Neural progenitor cell (in vitro differentiated cells): ENCODE measurements at regions not wholly inside any gene's neighbourhood (a gene's known extent, or its start where the extent isn't known, plus 50 kb on each side); places are given as distances from the start of the nearest gene placed in this dataset.
A peak's percentile ranks its signal among the peaks of the same experiment; 100 is the strongest.

Experiments
- DNase-seq: peaks from one replicate; pipeline ENCODE4 v3.0.0-alpha.2; 2016; ENCODE audit warnings: low spot score
- H2AFZ ChIP-seq: fragments of 200-600 bp; sonication (generic); replicated peaks from 2 replicates; pipeline ENCODE4 v1.6.1; 2016; ENCODE audit warnings: antibody characterized with exemption
- H3F3A ChIP-seq: fragments of 200-600 bp; sonication (generic); 2 replicates; pipeline ENCODE4 v1.6.1; 2016; ENCODE audit warnings: antibody characterized with exemption, low read depth
- H3K27ac ChIP-seq: fragments of 200-600 bp; sonication (generic); 2 replicates; pipeline ENCODE4 v1.5.1; 2016; ENCODE audit warnings: mild to moderate bottlenecking
- H3K27me3 ChIP-seq: fragments of 200-600 bp; sonication (generic); 2 replicates; pipeline ENCODE4 v1.6.1; 2016; ENCODE audit warnings: mild to moderate bottlenecking, moderate library complexity
- H3K36me3 ChIP-seq: fragments of 200-600 bp; sonication (generic); 2 replicates; pipeline ENCODE4 v1.5.1; 2016
- H3K4me1 ChIP-seq: fragments of 200-600 bp; sonication (generic); 2 replicates; pipeline ENCODE4 v1.6.1; 2016; ENCODE audit warnings: mixed run types
- H3K4me2 ChIP-seq: fragments of 200-600 bp; sonication (generic); 2 replicates; pipeline ENCODE4 v1.6.1; 2016
- H3K4me3 ChIP-seq: fragments of 200-600 bp; sonication (generic); 2 replicates; pipeline ENCODE4 v1.5.1; 2016
- H3K79me2 ChIP-seq: fragments of 200-600 bp; sonication (generic); 2 replicates; pipeline ENCODE4 v1.6.1; 2016; ENCODE audit warnings: low read depth
- H3K9ac ChIP-seq: fragments of 200-600 bp; sonication (generic); 2 replicates; pipeline ENCODE4 v1.6.1; 2016
- H3K9me3 ChIP-seq: fragments of 200-600 bp; sonication (generic); 2 replicates; pipeline ENCODE4 v1.5.1; 2016; ENCODE audit warnings: low read depth
- H4K20me1 ChIP-seq: fragments of 200-600 bp; sonication (generic); 2 replicates; pipeline ENCODE4 v1.6.1; 2016; ENCODE audit warnings: low read depth
- H3K27ac Mint-ChIP-seq: 3 replicates; pipeline ENCODE4 v1.8.0; 2021; ENCODE audit warnings: mixed read lengths
- H3K27me3 Mint-ChIP-seq: 2 replicates; pipeline ENCODE4 v1.8.0; 2022; ENCODE audit warnings: low read depth, mild to moderate bottlenecking, inconsistent platforms, moderate library complexity, mixed read lengths; ENCODE audit not compliant: insufficient read depth
- H3K36me3 Mint-ChIP-seq: 3 replicates; pipeline ENCODE4 v1.8.0; 2021; ENCODE audit warnings: mixed read lengths
- H3K4me1 Mint-ChIP-seq: 3 replicates; pipeline ENCODE4 v1.8.0; 2021; ENCODE audit warnings: mixed read lengths
- H3K4me3 Mint-ChIP-seq: 3 replicates; pipeline ENCODE4 v1.8.0; 2021; ENCODE audit warnings: mild to moderate bottlenecking, moderate library complexity, mixed read lengths
- H3K9me3 Mint-ChIP-seq: 3 replicates; pipeline ENCODE4 v1.8.0; 2020; ENCODE audit warnings: mixed read lengths
- EZH2 ChIP-seq: fragments of 200-600 bp; sonication (generic); IDR thresholded peaks from 2 replicates; pipeline ENCODE4 v1.6.1; 2017; ENCODE audit warnings: antibody characterized with exemption, mild to moderate bottlenecking, moderate library complexity
- EZH2phosphoT487 ChIP-seq: fragments of 200-600 bp; sonication (generic); IDR thresholded peaks from 2 replicates; pipeline ENCODE4 v1.6.1; 2017; ENCODE audit warnings: antibody characterized with exemption
- TF ChIP-seq, protein P1 (sequence below): fragments of 200-600 bp; sonication (generic); IDR thresholded peaks from 2 replicates; pipeline ENCODE4 v1.5.1; 2017; ENCODE audit warnings: antibody characterized with exemption, mild to moderate bottlenecking

DNA sequence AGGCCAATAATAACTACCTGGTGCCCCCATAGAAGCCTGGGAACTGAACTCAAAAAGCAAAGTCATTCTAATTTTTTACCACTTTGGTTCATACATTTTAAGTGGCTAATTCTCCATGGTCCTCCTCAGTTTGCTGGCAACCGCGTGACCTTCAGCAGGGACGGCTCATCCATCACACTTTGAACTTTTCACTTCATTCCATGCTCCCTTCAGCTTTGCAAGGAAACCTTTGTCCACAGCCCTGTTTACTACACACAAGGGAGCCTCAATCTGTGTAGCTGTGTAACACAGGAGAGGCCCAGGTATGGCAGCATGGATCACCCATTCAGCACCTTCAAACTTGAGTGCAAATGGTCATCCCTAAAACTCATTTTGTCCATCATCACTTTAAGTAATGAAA is 552.4 kb downstream of the IRX1 start:
- no peaks in the 10 kb centered on the region for H4K20me1 ChIP-seq
- H3K36me3 ChIP-seq = no peaks in the 10 kb centered on the region
- H3F3A ChIP-seq = no peaks in the 10 kb centered on the region
- H3K79me2 ChIP-seq = no peaks in the 10 kb centered on the region
- no peak overlapping the region for H3K4me3 ChIP-seq
- H3K9me3 ChIP-seq = no peaks in the 10 kb centered on the region
- no peak overlapping the region for H3K27ac ChIP-seq
- H3K27me3 ChIP-seq = no peaks in the 10 kb centered on the region
- Mint-ChIP-seq H3K4me3 (no peak overlapping the region), H3K4me1 (peaks cover 14% of the 10 kb centered on the region), H3K27me3 (peaks cover 2% of the 10 kb centered on the region), H3K27ac (no peak overlapping the region), H3K9me3 (no peaks in the 10 kb centered on the region), H3K36me3 (no peaks in the 10 kb centered on the region)
- no peaks in the 10 kb centered on the region for H3K4me1 ChIP-seq
- H3K9ac ChIP-seq = no peak overlapping the region
- no peak for TF ChIP-seq EZH2phosphoT487
- no peak for TF ChIP-seq EZH2
- no peak overlapping the region for H3K4me2 ChIP-seq
- no peak overlapping the region for H2AFZ ChIP-seq
- no peak for DNase-seq

DNA sequence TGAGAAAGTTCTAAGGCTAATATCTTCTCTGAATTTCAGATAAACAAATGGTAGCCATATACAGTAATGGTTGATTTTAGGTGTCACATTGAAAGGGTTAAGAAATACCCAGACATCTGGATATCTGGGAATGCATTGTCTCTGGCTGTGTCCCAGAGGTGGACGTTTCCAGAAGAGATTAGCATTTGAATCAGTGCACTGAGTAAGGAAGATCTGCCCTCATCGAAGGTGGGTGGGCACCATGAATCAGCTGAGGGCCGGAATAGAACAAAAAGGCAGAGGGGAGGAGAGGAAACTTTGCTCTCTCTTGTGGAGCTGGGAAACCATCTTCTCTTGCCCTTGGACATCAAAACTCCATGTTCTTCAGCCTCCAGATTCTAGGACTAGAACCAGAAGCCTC is 554.4 kb downstream of the IRX1 start:
- H3K4me1 Mint-ChIP-seq = peaks cover 8% of the 10 kb centered on the region
- H3K27me3 Mint-ChIP-seq = peaks cover 4% of the 10 kb centered on the region
- TF ChIP-seq EZH2 (no peak), EZH2phosphoT487 (no peak)
- TF ChIP-seq, protein P1, sequence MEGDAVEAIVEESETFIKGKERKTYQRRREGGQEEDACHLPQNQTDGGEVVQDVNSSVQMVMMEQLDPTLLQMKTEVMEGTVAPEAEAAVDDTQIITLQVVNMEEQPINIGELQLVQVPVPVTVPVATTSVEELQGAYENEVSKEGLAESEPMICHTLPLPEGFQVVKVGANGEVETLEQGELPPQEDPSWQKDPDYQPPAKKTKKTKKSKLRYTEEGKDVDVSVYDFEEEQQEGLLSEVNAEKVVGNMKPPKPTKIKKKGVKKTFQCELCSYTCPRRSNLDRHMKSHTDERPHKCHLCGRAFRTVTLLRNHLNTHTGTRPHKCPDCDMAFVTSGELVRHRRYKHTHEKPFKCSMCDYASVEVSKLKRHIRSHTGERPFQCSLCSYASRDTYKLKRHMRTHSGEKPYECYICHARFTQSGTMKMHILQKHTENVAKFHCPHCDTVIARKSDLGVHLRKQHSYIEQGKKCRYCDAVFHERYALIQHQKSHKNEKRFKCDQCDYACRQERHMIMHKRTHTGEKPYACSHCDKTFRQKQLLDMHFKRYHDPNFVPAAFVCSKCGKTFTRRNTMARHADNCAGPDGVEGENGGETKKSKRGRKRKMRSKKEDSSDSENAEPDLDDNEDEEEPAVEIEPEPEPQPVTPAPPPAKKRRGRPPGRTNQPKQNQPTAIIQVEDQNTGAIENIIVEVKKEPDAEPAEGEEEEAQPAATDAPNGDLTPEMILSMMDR = no peak
- H3K79me2 ChIP-seq = no peaks in the 10 kb centered on the region
- no peaks in the 10 kb centered on the region for H3K9me3 Mint-ChIP-seq
- no peaks in the 10 kb centered on the region for H3K27me3 ChIP-seq
- no peaks in the 10 kb centered on the region for H3K36me3 Mint-ChIP-seq
- H3K4me2 ChIP-seq = no peak overlapping the region
- no peaks in the 10 kb centered on the region for H3K36me3 ChIP-seq
- H3K4me1 ChIP-seq = no peaks in the 10 kb centered on the region
- H4K20me1 ChIP-seq = no peaks in the 10 kb centered on the region
- no peak overlapping the region for H3K27ac ChIP-seq
- H2AFZ ChIP-seq = peak overlapping the region; percentile 26
- H3K9ac ChIP-seq = no peak overlapping the region
- no peak overlapping the region for H3K4me3 Mint-ChIP-seq
- no peaks in the 10 kb centered on the region for H3F3A ChIP-seq
- no peak overlapping the region for H3K4me3 ChIP-seq
- no peak overlapping the region for H3K27ac Mint-ChIP-seq
- DNase-seq = no peak
- H3K9me3 ChIP-seq = no peaks in the 10 kb centered on the region

DNA sequence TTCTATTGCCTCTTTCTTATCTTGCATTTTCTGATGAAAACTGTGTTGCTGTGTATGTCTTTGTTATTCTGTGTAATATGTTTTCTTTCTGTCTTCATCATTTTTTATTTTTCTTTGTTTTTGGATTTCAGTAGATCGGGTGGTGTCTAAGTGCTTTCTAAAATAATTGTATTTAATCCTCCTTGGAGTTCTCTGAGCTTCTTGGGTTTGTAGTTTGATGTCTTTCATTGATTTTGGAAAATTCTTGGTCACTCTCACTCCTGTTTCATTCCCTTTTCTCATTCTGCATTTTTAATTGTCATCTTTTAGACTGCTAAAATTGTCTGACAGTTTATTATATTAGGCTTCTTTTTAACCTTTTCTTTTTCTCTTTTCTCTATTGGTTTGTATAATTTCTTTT is 560.5 kb downstream of the IRX1 start:
- Histone ChIP-seq H2AFZ (no peak overlapping the region), H3K27ac (no peak overlapping the region), H4K20me1 (no peaks in the 10 kb centered on the region), H3K4me1 (no peaks in the 10 kb centered on the region), H3K79me2 (no peaks in the 10 kb centered on the region), H3K36me3 (no peaks in the 10 kb centered on the region), H3F3A (no peaks in the 10 kb centered on the region), H3K4me2 (no peak overlapping the region), H3K9ac (no peak overlapping the region), H3K9me3 (no peaks in the 10 kb centered on the region), H3K27me3 (no peaks in the 10 kb centered on the region), H3K4me3 (no peak overlapping the region)
- Mint-ChIP-seq H3K9me3 (peaks cover 13% of the 10 kb centered on the region), H3K4me3 (no peak overlapping the region), H3K27me3 (peaks cover 6% of the 10 kb centered on the region), H3K36me3 (no peaks in the 10 kb centered on the region), H3K4me1 (no peaks in the 10 kb centered on the region), H3K27ac (no peak overlapping the region)
- DNase-seq = no peak
- TF ChIP-seq, protein P1 = no peak
- TF ChIP-seq EZH2 (no peak), EZH2phosphoT487 (no peak)

DNA sequence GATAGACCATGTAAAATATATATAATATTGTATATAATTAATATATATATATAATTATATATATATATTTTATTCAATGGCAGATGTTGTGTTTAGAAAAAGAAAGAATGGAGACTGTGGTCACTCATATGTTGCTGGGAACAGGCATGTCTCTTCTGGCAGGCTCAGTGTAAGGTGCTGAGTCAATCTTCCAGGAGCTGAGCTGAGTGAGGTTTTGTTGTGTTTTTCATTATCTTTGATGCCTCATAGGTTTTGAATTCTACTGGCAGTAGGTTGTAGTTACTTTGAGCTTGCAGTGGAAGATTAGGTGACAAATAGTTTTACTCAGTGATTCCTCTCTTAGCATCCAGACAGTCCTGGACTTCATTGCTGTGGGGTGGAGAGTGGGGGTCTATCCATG is 561.3 kb downstream of the IRX1 start:
- H2AFZ ChIP-seq = no peak overlapping the region
- H3K27ac ChIP-seq = no peak overlapping the region
- no peaks in the 10 kb centered on the region for H3F3A ChIP-seq
- no peak overlapping the region for H3K4me2 ChIP-seq
- Mint-ChIP-seq H3K4me3 (no peak overlapping the region), H3K9me3 (peaks cover 13% of the 10 kb centered on the region), H3K36me3 (no peaks in the 10 kb centered on the region), H3K27ac (no peak overlapping the region), H3K27me3 (peaks cover 6% of the 10 kb centered on the region), H3K4me1 (no peaks in the 10 kb centered on the region)
- no peaks in the 10 kb centered on the region for H3K36me3 ChIP-seq
- no peak overlapping the region for H3K9ac ChIP-seq
- no peaks in the 10 kb centered on the region for H3K79me2 ChIP-seq
- TF ChIP-seq, protein P1 = no peak
- TF ChIP-seq EZH2 (no peak), EZH2phosphoT487 (no peak)
- H3K9me3 ChIP-seq = no peaks in the 10 kb centered on the region
- no peaks in the 10 kb centered on the region for H3K27me3 ChIP-seq
- DNase-seq = no peak
- H3K4me3 ChIP-seq = no peak overlapping the region
- no peaks in the 10 kb centered on the region for H4K20me1 ChIP-seq
- H3K4me1 ChIP-seq = no peaks in the 10 kb centered on the region
